ENCODE measurements at regions not wholly inside any gene's neighbourhood (a gene's known extent, or its start where the extent isn't known, plus 50 kb on each side); places are given as distances from the start of the nearest gene placed in this dataset.

DNA sequence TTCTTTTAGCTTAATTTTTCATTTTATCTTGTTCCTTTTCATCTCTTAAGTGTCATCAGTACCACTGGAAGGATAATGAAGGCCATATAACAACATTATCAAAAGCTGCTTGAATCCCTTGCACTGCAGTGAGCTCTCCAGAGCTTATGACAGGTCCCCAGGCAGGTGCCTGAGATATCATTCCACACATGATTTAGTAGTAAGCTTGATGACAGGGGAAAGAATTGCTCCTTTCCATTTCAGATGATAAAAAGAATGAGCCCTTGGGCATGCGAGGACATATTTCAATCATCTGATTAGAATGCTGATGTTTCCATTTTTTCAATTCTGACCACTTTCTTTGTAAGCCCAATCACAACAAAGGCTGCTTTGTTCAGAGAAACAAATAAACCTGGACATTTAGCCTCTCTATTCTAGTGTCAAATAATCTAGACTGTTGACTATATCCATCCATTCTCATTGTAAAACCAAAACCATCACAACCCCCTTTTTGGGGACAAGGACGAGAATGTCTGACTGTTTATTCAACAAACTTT, 567.8 kb downstream of the IGSF11 start:
- DNase-seq (ENCODE audit: low read depth in 2 of 3, low spot score in 1 of 3) = no peak

GRCh38 chr3:118468801-118469200, 565.8 kb downstream of the IGSF11 start:
- DNase-seq (ENCODE audit: low read depth in 2 of 3, low spot score in 1 of 3) = no peak

GRCh38 chr3:118472586-118472985, 562.1 kb downstream of the IGSF11 start:
- no peak for DNase-seq (ENCODE audit: low read depth in 2 of 3, low spot score in 1 of 3)

- no peak for DNase-seq (ENCODE audit: low read depth in 2 of 3, low spot score in 1 of 3)
Measured at GRCh38 chr3:118473343-118473742, 561.3 kb downstream of the IGSF11 start.

- no peak for DNase-seq (ENCODE audit: low read depth in 2 of 3, low spot score in 1 of 3)
Measured at GRCh38 chr3:118476885-118477618, 557.6 kb downstream of the IGSF11 start.

- no peak for DNase-seq (ENCODE audit: low read depth in 2 of 3, low spot score in 1 of 3)
Measured at GRCh38 chr3:118477768-118478167, 556.9 kb downstream of the IGSF11 start.

- no peak for DNase-seq (ENCODE audit: low read depth in 2 of 3, low spot score in 1 of 3)
Measured at GRCh38 chr3:118478706-118479276, 555.9 kb downstream of the IGSF11 start.

GRCh38 chr3:118479376-118479775, 555.3 kb downstream of the IGSF11 start:
- DNase-seq (ENCODE audit: low read depth in 2 of 3, low spot score in 1 of 3) = no peak

- no peak for DNase-seq (ENCODE audit: low read depth in 2 of 3, low spot score in 1 of 3)
Measured at GRCh38 chr3:118480101-118480860, 554.4 kb downstream of the IGSF11 start.

DNA sequence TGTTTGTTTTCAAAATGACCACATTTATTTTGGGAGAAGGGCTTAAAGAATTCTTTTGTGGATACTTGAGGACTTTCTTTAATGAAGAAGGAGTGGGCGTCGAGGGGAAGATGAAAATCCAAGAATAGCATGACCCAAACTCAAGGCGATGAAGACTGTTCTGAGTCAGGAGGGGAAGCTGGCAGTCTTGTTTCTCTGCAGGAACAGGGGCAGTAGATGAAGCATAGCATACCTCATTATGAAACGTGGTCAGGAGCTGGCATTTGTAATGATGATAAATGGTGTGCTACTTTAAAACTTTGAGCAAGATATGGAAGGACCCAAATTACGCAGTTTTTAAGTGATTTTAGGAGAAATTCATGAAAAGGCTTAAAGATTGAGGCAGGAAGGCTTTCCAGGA, 549.0 kb downstream of the IGSF11 start:
- no peak for DNase-seq (ENCODE audit: low read depth in 2 of 3, low spot score in 1 of 3)

- DNase-seq (ENCODE audit: low read depth in 2 of 3, low spot score in 1 of 3) = no peak
Measured at GRCh38 chr3:118487734-118488133, 546.9 kb downstream of the IGSF11 start.

GRCh38 chr3:118488732-118489131, 545.9 kb downstream of the IGSF11 start:
- no peak for DNase-seq (ENCODE audit: low read depth in 2 of 3, low spot score in 1 of 3)

- no peak for DNase-seq (ENCODE audit: low read depth in 2 of 3, low spot score in 1 of 3)
Measured at GRCh38 chr3:118495206-118495605, 539.4 kb downstream of the IGSF11 start.

DNA sequence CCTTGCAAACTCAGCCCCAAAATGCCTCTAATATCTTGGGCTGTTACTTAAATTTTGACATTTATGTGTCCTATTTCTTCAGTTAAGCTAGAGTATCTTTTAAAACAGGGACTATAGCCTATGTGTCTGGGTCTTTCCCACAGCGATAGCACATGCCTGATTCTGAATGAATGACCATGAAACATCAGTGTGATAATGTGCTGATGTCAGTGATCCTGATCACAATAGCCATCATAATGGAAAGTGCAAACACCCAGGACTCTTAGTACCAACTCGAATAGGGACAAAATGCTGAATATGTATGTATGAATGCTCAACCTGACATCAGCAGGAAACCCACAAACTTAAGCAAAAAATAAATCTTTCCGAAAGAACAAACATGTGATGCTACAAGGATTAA, 537.4 kb downstream of the IGSF11 start:
- no peak for DNase-seq (ENCODE audit: low read depth in 2 of 3, low spot score in 1 of 3)

- no peak for DNase-seq (ENCODE audit: low read depth in 2 of 3, low spot score in 1 of 3)
Measured at GRCh38 chr3:118501152-118501551, 533.5 kb downstream of the IGSF11 start.

- no peak for DNase-seq (ENCODE audit: low read depth in 2 of 3, low spot score in 1 of 3)
Measured at GRCh38 chr3:118504906-118505305, 529.7 kb downstream of the IGSF11 start.

DNA sequence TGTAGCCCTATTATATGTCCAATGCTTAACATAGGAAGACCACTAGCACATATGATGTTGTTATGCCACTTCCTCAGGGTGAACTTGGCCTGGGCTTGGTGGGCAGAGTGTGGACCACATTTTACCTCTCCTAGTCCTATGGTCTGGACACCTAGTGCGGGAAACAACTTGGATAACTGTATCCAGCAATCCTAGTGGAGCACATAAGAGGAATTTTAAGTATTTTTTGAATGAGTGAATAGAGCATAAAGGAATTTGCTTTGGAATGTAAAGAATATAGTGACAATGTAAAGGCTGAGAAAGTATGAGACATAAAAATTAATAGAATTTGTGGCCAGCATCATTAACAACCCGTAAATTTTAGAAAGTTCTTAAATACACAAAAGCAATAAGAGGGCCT, 528.9 kb downstream of the IGSF11 start:
- no peak for DNase-seq (ENCODE audit: low read depth in 2 of 3, low spot score in 1 of 3)

- DNase-seq (ENCODE audit: low read depth in 2 of 3, low spot score in 1 of 3) = no peak
Measured at GRCh38 chr3:118511402-118511801, 523.2 kb downstream of the IGSF11 start.

GRCh38 chr3:118512301-118512700, 522.3 kb downstream of the IGSF11 start:
- DNase-seq (ENCODE audit: low read depth in 2 of 3, low spot score in 1 of 3) = no peak

DNA sequence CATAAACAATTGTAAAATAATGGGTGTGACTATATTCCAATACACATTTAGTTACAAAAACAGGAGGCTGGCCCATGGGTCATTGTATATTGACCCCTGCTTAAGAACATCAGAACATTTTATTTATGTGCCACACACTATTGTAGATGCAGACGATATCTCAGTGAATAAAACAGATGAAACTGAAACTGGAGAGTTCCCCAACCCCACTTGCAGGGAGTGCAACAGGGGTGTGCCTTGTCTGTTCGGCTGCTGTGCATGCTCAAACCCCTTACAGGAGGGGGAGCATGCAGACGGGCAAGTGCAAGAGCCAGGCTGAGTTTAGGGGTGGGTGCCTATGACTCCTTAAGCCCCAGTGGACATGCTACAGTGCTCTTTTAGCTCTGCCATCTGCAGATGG, 509.6 kb downstream of the IGSF11 start:
- no peak for DNase-seq (ENCODE audit: low read depth in 2 of 3, low spot score in 1 of 3)

DNA sequence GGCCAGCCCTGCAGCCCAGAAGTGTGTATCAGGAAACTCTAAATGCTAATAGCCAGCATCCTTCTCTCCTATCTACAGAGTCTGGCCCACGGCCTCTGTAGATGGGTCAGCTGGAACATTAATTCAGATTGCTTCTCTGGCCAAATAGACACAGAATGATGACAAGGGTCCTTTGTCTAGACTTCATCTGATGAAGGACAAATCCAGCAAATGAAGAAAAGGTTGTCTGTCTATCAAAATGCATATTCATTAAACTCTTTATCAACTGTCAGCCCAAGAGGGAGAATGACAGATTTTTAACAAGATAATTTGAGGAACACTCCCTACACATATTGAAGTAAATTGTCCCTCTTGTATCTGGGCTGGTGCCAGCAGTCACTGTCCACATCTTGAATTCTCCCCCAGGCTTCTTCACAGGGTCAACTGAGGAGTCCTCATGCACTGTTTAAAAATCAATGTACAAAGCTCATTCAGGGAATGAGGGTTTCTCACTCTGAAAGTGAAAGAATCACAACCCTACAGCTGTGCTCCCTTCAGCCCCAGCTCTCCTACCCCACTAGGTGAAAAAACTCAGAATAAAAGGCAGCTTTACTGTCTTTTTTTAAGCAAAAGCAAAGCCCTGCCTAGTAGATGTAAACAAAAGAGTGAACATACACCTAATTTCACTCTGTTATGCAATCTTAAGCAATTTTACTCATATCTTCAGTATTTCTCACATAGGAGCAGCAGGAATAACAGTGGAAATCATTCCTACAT, 507.7 kb downstream of the IGSF11 start:
- no peak for DNase-seq (ENCODE audit: low read depth in 2 of 3, low spot score in 1 of 3)
